WTC11 (cell line): ENCODE measurements at regions not wholly inside any gene's neighbourhood (a gene's known extent, or its start where the extent isn't known, plus 50 kb on each side); places are given as distances from the start of the nearest gene placed in this dataset.

Source experiments
- ATAC-seq: fragments of 200-7000 bp; cut with Tn5 transposase; 2 replicates; pipeline ENCODE4 v1.10.0; 2021; ENCODE audit warnings: mild to moderate bottlenecking, moderate library complexity
- CTCF ChIA-PET: fragments of 300-600 bp; sonication (Branson Sonifier 250); formaldehyde crosslinking; loops from one replicate; lab custom pipeline; 2021; ENCODE audit warnings: antibody characterized with exemption; lab: Charles Lee
- POLR2A ChIA-PET: fragments of 350-600 bp; sonication (Branson Sonifier 250); formaldehyde crosslinking; loops from one replicate; lab custom pipeline; 2021; ENCODE audit warnings: antibody characterized with exemption; lab: Charles Lee
- DNase-seq: peaks from one replicate; pipeline ENCODE4 v3.0.0; 2021; ENCODE audit warnings: low spot score
- H3K27ac Mint-ChIP-seq: 2 replicates; pipeline ENCODE4 v1.8.0; 2021; ENCODE audit warnings: mixed read lengths
- H3K27me3 Mint-ChIP-seq: 2 replicates; pipeline ENCODE4 v1.8.0; 2021; ENCODE audit warnings: low read depth, mild to moderate bottlenecking, moderate library complexity, mixed read lengths
- H3K36me3 Mint-ChIP-seq: 2 replicates; pipeline ENCODE4 v1.8.0; 2021; ENCODE audit warnings: mixed read lengths
- H3K4me1 Mint-ChIP-seq: 2 replicates; pipeline ENCODE4 v1.8.0; 2022; ENCODE audit warnings: mixed read lengths
- H3K4me3 Mint-ChIP-seq: 2 replicates; pipeline ENCODE4 v1.8.0; 2021; ENCODE audit warnings: mild to moderate bottlenecking, moderate library complexity, mixed read lengths
- H3K9me3 Mint-ChIP-seq: 2 replicates; pipeline ENCODE4 v1.8.0; 2021; ENCODE audit warnings: mixed read lengths
- CBFB ChIP-seq: sonication (generic); formaldehyde crosslinking; IDR thresholded peaks from 2 replicates; pipeline ENCODE4 v1.8.1; 2022; ENCODE audit warnings: mild to moderate bottlenecking, low read depth, missing genetic modification reagents
- ELF4 ChIP-seq: sonication (generic); formaldehyde crosslinking; IDR thresholded peaks from 2 replicates; pipeline ENCODE4 v1.8.1; 2022; ENCODE audit warnings: low read depth, mild to moderate bottlenecking, moderate library complexity, missing genetic modification reagents
- FOXK1 ChIP-seq: sonication (generic); formaldehyde crosslinking; IDR thresholded peaks from 2 replicates; pipeline ENCODE4 v1.8.0; 2022; ENCODE audit warnings: mild to moderate bottlenecking, moderate library complexity, missing genetic modification reagents
- GTF2I ChIP-seq: fragments of 250-450 bp; sonication (Bioruptor Pico); conservative IDR thresholded peaks from 2 replicates; pipeline ENCODE4 v1.4.0; 2021; ENCODE audit warnings: mild to moderate bottlenecking
- HMGA2 ChIP-seq: fragments of 250-450 bp; sonication (Bioruptor Pico); IDR thresholded peaks from 2 replicates; pipeline ENCODE4 v1.4.0; 2021; ENCODE audit warnings: mild to moderate bottlenecking, moderate library complexity
- JAZF1 ChIP-seq: fragments of 250-450 bp; sonication (Bioruptor Pico); IDR thresholded peaks from 2 replicates; pipeline ENCODE4 v1.9.0; 2021; ENCODE audit warnings: moderate library complexity, mild to moderate bottlenecking, inconsistent platforms
- MYBL2 ChIP-seq: sonication (generic); formaldehyde crosslinking; IDR thresholded peaks from 2 replicates; pipeline ENCODE4 v1.8.1; 2023; ENCODE audit warnings: mild to moderate bottlenecking, moderate library complexity, missing genetic modification reagents
- NR2C2 ChIP-seq: sonication (generic); formaldehyde crosslinking; IDR thresholded peaks from 2 replicates; pipeline ENCODE4 v1.8.0; 2022; ENCODE audit warnings: mild to moderate bottlenecking, missing genetic modification reagents
- SP1 ChIP-seq: sonication (generic); formaldehyde crosslinking; conservative IDR thresholded peaks from 2 replicates; pipeline ENCODE4 v1.8.1; 2022; ENCODE audit warnings: missing genetic modification reagents
- TCF7 ChIP-seq: sonication (generic); formaldehyde crosslinking; IDR thresholded peaks from 2 replicates; pipeline ENCODE4 v1.8.0; 2022; ENCODE audit warnings: mild to moderate bottlenecking, low read depth, missing genetic modification reagents, moderate library complexity
- ZNF121 ChIP-seq: sonication (generic); formaldehyde crosslinking; IDR thresholded peaks from 2 replicates; pipeline ENCODE4 v1.8.0; 2023; ENCODE audit warnings: missing genetic modification reagents
- ZNF232 ChIP-seq: sonication (generic); formaldehyde crosslinking; IDR thresholded peaks from 2 replicates; pipeline ENCODE4 v1.8.0; 2022; ENCODE audit warnings: mild to moderate bottlenecking, missing genetic modification reagents
- ZNF263 ChIP-seq: sonication (generic); formaldehyde crosslinking; IDR thresholded peaks from 2 replicates; pipeline ENCODE4 v1.8.1; 2022; ENCODE audit warnings: low read depth, mild to moderate bottlenecking, moderate library complexity, missing genetic modification reagents
- TF ChIP-seq, protein P1 (sequence below): fragments of 250-450 bp; sonication (Bioruptor Pico); IDR thresholded peaks from 2 replicates; pipeline ENCODE4 v1.9.0; 2021; ENCODE audit warnings: moderate library complexity, mild to moderate bottlenecking, inconsistent platforms, borderline replicate concordance
- TF ChIP-seq, protein P2 (sequence below): fragments of 250-450 bp; sonication (Bioruptor Pico); IDR thresholded peaks from 2 replicates; pipeline ENCODE4 v1.9.0; 2021; ENCODE audit warnings: mild to moderate bottlenecking
- TF ChIP-seq, protein P3 (sequence below): sonication (generic); formaldehyde crosslinking; conservative IDR thresholded peaks from 2 replicates; pipeline ENCODE4 v1.8.1; 2022; ENCODE audit warnings: mild to moderate bottlenecking, missing genetic modification reagents
- TF ChIP-seq, protein P4 (sequence below): sonication (generic); formaldehyde crosslinking; IDR thresholded peaks from 2 replicates; pipeline ENCODE4 v1.8.1; 2023; ENCODE audit warnings: mild to moderate bottlenecking, missing genetic modification reagents, moderate library complexity
- TF ChIP-seq, protein P5 (sequence below): fragments of 250-450 bp; sonication (Bioruptor Pico); IDR thresholded peaks from 2 replicates; pipeline ENCODE4 v2.1.2; 2022; ENCODE audit warnings: mild to moderate bottlenecking, moderate library complexity
- TF ChIP-seq, protein P6 (sequence below): sonication (generic); formaldehyde crosslinking; IDR thresholded peaks from 2 replicates; pipeline ENCODE4 v1.8.1; 2023; ENCODE audit warnings: mild to moderate bottlenecking, missing genetic modification reagents
- TF ChIP-seq, protein P7 (sequence below): sonication (generic); formaldehyde crosslinking; IDR thresholded peaks from 2 replicates; pipeline ENCODE4 v1.8.0; 2022; ENCODE audit warnings: mild to moderate bottlenecking, missing genetic modification reagents
- TF ChIP-seq, protein P8 (sequence below): sonication (generic); formaldehyde crosslinking; IDR thresholded peaks from 2 replicates; pipeline ENCODE4 v1.8.1; 2022; ENCODE audit warnings: low read depth, missing genetic modification reagents, borderline replicate concordance
- TF ChIP-seq, protein P9 (sequence below): sonication (generic); formaldehyde crosslinking; IDR thresholded peaks from 2 replicates; pipeline ENCODE4 v1.8.0; 2023; ENCODE audit warnings: missing genetic modification reagents

DNA sequence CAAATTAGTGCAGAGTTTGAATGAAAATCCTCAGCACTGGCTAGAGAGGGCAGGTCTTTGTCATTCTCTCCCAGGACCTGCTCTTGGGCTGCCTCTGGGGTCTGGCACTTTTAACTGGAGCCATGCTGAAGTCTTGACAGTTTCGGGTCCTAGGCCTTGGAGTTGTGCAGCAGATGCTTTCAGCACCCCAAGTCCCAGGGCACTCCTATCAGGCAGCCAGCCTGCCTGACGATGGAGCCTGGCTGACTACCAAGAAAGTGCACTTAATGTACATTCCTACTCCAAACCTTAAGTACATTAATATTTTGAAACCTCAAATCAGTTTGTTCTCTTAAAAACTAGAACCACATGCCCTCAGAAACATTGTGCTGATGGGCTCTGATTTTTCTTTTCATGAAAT, 69.3 kb upstream of the CXCL14 start:
- Mint-ChIP-seq H3K27me3 (no peaks in the 10 kb centered on the region; the same call in none of the 2 replicates), H3K36me3 (no peaks in the 10 kb centered on the region), H3K4me1 (no peaks in the 10 kb centered on the region), H3K4me3 (no peak overlapping the region), H3K27ac (no peak overlapping the region), H3K9me3 (peaks cover 5% of the 10 kb centered on the region; the same call in 1 of the 2 replicates)
- DNase-seq (no peak), ATAC-seq (no peak)
- ChIA-PET CTCF (no interaction called here), POLR2A (no interaction called here)
- TF ChIP-seq FOXK1 (CRISPR knock-in tag) (no peak), GTF2I (CRISPR knock-in tag) (no peak), MYBL2 (CRISPR knock-in tag) (no peak), TCF7 (CRISPR knock-in tag) (no peak), JAZF1 (CRISPR knock-in tag) (no peak), NR2C2 (no peak), ELF4 (CRISPR knock-in tag) (no peak), SP1 (no peak), ZNF263 (no peak), HMGA2 (no peak), CBFB (CRISPR knock-in tag) (no peak)
- TF ChIP-seq, protein P1, sequence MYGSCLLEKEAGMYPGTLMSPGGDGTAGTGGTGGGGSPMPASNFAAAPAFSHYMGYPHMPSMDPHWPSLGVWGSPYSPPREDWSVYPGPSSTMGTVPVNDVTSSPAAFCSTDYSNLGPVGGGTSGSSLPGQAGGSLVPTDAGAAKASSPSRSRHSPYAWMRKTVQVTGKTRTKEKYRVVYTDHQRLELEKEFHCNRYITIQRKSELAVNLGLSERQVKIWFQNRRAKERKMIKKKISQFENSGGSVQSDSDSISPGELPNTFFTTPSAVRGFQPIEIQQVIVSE (CRISPR knock-in tag) = no peak
- TF ChIP-seq, protein P2, sequence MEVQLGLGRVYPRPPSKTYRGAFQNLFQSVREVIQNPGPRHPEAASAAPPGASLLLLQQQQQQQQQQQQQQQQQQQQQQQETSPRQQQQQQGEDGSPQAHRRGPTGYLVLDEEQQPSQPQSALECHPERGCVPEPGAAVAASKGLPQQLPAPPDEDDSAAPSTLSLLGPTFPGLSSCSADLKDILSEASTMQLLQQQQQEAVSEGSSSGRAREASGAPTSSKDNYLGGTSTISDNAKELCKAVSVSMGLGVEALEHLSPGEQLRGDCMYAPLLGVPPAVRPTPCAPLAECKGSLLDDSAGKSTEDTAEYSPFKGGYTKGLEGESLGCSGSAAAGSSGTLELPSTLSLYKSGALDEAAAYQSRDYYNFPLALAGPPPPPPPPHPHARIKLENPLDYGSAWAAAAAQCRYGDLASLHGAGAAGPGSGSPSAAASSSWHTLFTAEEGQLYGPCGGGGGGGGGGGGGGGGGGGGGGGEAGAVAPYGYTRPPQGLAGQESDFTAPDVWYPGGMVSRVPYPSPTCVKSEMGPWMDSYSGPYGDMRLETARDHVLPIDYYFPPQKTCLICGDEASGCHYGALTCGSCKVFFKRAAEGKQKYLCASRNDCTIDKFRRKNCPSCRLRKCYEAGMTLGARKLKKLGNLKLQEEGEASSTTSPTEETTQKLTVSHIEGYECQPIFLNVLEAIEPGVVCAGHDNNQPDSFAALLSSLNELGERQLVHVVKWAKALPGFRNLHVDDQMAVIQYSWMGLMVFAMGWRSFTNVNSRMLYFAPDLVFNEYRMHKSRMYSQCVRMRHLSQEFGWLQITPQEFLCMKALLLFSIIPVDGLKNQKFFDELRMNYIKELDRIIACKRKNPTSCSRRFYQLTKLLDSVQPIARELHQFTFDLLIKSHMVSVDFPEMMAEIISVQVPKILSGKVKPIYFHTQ (CRISPR knock-in tag) = no peak
- TF ChIP-seq, protein P3, sequence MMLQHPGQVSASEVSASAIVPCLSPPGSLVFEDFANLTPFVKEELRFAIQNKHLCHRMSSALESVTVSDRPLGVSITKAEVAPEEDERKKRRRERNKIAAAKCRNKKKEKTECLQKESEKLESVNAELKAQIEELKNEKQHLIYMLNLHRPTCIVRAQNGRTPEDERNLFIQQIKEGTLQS (CRISPR knock-in tag) = no peak
- TF ChIP-seq, protein P4, sequence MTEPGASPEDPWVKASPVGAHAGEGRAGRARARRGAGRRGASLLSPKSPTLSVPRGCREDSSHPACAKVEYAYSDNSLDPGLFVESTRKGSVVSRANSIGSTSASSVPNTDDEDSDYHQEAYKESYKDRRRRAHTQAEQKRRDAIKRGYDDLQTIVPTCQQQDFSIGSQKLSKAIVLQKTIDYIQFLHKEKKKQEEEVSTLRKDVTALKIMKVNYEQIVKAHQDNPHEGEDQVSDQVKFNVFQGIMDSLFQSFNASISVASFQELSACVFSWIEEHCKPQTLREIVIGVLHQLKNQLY (CRISPR knock-in tag) = no peak
- TF ChIP-seq, protein P5, sequence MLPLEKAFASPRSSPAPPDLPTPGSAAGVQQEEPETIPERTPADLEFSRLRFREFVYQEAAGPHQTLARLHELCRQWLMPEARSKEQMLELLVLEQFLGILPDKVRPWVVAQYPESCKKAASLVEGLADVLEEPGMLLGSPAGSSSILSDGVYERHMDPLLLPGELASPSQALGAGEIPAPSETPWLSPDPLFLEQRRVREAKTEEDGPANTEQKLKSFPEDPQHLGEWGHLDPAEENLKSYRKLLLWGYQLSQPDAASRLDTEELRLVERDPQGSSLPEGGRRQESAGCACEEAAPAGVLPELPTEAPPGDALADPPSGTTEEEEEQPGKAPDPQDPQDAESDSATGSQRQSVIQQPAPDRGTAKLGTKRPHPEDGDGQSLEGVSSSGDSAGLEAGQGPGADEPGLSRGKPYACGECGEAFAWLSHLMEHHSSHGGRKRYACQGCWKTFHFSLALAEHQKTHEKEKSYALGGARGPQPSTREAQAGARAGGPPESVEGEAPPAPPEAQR (CRISPR knock-in tag) = no peak
- TF ChIP-seq, protein P6, sequence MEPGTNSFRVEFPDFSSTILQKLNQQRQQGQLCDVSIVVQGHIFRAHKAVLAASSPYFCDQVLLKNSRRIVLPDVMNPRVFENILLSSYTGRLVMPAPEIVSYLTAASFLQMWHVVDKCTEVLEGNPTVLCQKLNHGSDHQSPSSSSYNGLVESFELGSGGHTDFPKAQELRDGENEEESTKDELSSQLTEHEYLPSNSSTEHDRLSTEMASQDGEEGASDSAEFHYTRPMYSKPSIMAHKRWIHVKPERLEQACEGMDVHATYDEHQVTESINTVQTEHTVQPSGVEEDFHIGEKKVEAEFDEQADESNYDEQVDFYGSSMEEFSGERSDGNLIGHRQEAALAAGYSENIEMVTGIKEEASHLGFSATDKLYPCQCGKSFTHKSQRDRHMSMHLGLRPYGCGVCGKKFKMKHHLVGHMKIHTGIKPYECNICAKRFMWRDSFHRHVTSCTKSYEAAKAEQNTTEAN = no peak

DNA sequence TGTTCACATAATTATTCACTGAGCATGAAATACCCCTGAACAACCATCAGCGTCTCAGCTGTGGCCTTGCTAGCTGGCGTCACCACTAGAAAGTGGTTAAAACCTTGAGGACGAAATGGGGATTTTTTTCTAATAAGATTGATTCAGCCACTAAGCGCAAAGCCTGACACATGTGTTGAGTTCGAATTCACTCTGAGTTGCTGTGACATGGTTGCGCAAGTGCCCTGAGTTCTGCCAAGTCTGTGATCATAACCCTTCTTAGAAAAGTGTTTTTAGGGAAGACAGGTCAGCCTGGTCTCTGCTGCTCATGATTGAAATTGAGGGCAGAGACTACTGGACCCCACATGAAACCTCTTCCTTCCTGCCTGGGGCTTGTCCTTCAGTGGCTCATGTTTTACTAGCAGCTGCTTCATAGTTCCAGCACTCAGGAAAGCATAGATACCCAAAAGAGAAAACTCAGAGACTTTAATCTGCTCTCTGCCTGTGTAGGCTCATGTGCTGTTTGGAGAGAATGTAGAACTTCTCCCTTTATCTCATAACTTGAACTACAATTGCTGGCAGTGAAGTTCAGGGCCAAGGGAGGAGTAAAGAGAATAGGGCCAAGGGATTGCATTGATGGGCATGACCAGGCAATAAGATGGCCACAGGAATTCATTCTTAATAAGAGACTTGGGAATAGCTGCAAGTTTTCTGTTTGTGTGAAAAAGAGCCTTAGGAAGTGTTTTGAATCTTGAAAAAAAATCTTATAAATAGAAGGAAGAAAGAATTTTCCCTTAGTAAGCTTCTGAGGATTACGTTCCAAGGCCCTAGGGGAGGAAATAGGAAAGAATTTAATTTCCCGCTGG, 66.8 kb upstream of the CXCL14 start:
- Mint-ChIP-seq H3K27me3 (no peaks in the 10 kb centered on the region; the same call in none of the 2 replicates), H3K4me3 (no peak overlapping the region), H3K27ac (no peak overlapping the region), H3K9me3 (no peaks in the 10 kb centered on the region), H3K4me1 (no peaks in the 10 kb centered on the region), H3K36me3 (no peaks in the 10 kb centered on the region)
- ChIA-PET POLR2A (no interaction called here), CTCF (interaction anchor here (1.2 kb wide), 1 partner anchor 17 kb away, joined by 3 read pairs; no protein-coding TSS in a partner anchor)
- DNase-seq (no peak), ATAC-seq (no peak)
- no peak for TF ChIP-seq ZNF232 (CRISPR knock-in tag)
- TF ChIP-seq ZNF121 = no peak
- TF ChIP-seq, protein P7, sequence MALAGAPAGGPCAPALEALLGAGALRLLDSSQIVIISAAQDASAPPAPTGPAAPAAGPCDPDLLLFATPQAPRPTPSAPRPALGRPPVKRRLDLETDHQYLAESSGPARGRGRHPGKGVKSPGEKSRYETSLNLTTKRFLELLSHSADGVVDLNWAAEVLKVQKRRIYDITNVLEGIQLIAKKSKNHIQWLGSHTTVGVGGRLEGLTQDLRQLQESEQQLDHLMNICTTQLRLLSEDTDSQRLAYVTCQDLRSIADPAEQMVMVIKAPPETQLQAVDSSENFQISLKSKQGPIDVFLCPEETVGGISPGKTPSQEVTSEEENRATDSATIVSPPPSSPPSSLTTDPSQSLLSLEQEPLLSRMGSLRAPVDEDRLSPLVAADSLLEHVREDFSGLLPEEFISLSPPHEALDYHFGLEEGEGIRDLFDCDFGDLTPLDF (CRISPR knock-in tag) = no peak
- TF ChIP-seq, protein P3 (CRISPR knock-in tag) = no peak
- TF ChIP-seq, protein P8, sequence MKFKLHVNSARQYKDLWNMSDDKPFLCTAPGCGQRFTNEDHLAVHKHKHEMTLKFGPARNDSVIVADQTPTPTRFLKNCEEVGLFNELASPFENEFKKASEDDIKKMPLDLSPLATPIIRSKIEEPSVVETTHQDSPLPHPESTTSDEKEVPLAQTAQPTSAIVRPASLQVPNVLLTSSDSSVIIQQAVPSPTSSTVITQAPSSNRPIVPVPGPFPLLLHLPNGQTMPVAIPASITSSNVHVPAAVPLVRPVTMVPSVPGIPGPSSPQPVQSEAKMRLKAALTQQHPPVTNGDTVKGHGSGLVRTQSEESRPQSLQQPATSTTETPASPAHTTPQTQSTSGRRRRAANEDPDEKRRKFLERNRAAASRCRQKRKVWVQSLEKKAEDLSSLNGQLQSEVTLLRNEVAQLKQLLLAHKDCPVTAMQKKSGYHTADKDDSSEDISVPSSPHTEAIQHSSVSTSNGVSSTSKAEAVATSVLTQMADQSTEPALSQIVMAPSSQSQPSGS (CRISPR knock-in tag) = no peak
- no peak for TF ChIP-seq FOXK1 (CRISPR knock-in tag)
- TF ChIP-seq, protein P9, sequence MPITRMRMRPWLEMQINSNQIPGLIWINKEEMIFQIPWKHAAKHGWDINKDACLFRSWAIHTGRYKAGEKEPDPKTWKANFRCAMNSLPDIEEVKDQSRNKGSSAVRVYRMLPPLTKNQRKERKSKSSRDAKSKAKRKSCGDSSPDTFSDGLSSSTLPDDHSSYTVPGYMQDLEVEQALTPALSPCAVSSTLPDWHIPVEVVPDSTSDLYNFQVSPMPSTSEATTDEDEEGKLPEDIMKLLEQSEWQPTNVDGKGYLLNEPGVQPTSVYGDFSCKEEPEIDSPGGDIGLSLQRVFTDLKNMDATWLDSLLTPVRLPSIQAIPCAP (CRISPR knock-in tag) = no peak
